GM13976 (cell line): ENCODE measurements at regions not wholly inside any gene's neighbourhood (a gene's known extent, or its start where the extent isn't known, plus 50 kb on each side); places are given as distances from the start of the nearest gene placed in this dataset.
"Not testable (repeated sequence)": the region's sequence is repeated elsewhere in the genome, so short reads cannot be mapped to it uniquely, and the experiment has no call there.

Source experiments
- DNase-seq: peaks from one replicate; pipeline ENCODE4 v3.0.0; 2012; ENCODE audit warnings: low spot score
- in situ Hi-C: fragments of 300-500 bp; cut with MboI; formaldehyde crosslinking; loops from one replicate; pipeline ENCODE4 v1.12.0; 2022; ENCODE audit warnings: low sequenced_read_pairs, mixed read lengths, inconsistent platforms; ENCODE audit not compliant: unreplicated experiment
- TF ChIP-seq, protein P1 (sequence below): IDR thresholded peaks from 2 replicates; pipeline ENCODE4 v1.5.1; 2012; ENCODE audit warnings: borderline replicate concordance, mild to moderate bottlenecking; ENCODE audit not compliant: insufficient read depth; ENCODE audit errors: extremely low read depth, missing control alignments, control extremely low read depth

- in situ Hi-C loops = no loop called here
- no peak for DNase-seq
- TF ChIP-seq, protein P1, sequence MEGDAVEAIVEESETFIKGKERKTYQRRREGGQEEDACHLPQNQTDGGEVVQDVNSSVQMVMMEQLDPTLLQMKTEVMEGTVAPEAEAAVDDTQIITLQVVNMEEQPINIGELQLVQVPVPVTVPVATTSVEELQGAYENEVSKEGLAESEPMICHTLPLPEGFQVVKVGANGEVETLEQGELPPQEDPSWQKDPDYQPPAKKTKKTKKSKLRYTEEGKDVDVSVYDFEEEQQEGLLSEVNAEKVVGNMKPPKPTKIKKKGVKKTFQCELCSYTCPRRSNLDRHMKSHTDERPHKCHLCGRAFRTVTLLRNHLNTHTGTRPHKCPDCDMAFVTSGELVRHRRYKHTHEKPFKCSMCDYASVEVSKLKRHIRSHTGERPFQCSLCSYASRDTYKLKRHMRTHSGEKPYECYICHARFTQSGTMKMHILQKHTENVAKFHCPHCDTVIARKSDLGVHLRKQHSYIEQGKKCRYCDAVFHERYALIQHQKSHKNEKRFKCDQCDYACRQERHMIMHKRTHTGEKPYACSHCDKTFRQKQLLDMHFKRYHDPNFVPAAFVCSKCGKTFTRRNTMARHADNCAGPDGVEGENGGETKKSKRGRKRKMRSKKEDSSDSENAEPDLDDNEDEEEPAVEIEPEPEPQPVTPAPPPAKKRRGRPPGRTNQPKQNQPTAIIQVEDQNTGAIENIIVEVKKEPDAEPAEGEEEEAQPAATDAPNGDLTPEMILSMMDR = no peak
These were observed 310.0 kb downstream of the ADAMTS20 start for GRCh38 chr12:43241986-43242385.

DNA sequence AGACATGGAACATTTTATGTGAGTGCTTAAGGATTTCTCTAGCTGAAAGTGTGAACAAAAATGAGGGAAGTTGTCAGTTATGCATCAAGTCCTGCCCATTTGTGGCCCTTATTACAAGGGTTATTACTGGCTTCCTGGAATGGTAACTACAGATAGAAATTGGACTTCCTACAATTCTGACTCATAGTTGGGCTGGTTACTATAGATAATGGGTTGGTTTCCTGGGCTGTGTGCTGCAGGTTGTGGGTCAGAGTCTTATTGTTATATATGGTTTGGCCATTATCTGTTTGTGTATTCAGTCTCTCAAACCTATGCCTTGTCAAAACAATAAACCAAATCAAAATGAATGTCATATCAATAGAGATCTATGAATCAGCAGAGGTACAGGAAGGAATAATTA is 313.7 kb downstream of the ADAMTS20 start:
- no peak for DNase-seq
- in situ Hi-C loops = no loop called here
- TF ChIP-seq, protein P1 = no peak

DNA sequence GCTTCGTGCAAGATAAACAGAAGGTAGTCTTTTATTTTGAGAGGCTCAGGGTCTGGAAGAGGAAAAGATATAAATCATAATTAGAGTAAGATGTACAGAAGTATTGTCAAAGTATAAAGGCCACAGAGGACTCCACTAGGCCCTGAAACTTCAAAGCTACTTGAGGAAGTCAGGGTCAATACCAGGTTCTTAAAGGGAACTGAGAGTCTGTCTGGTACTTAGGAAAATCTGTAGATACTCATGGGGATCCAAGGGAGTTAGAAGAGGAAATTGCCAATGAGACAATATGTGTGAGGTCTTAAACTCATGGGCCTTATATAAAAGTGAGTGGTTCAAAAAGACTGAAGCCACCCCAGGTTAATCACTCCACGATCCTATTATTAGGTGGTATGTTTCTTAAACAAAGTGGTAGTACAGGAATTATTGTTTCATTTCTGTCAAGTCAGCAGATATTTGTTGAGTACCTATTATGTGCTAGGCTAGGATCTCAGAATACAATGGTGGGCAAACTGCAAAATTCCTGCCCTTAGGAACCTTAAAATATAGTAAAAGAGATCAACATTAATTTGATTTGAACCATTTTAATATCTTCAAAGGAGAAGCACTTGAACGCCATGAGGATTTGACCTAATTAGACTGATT is 314.6 kb downstream of the ADAMTS20 start:
- in situ Hi-C loops = no loop called here

DNA sequence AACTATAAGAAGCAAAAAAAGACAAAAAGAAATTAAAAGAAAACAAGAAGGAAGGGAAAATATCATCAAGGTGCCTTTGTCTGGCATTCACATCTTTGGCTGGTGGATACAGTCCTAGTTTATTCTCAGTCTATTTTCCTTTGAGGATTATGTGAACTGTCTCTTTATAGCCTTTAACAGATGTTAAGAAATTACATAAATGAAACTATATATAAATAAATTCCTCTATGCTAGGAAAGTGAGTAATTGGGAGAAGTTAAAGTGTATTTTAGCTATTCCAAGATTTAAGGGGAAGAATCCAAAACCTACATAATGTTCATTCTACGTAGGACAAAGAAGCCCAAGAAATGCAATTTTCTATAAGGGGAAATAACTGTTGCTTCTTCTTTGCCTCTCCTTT is 316.3 kb downstream of the ADAMTS20 start:
- in situ Hi-C loops = no loop called here
- TF ChIP-seq, protein P1 = no peak
- no peak for DNase-seq

More for the DNA sequence above, 314.6 kb downstream of the ADAMTS20 start:
- TF ChIP-seq, protein P1 = no peak
- no peak for DNase-seq

DNA sequence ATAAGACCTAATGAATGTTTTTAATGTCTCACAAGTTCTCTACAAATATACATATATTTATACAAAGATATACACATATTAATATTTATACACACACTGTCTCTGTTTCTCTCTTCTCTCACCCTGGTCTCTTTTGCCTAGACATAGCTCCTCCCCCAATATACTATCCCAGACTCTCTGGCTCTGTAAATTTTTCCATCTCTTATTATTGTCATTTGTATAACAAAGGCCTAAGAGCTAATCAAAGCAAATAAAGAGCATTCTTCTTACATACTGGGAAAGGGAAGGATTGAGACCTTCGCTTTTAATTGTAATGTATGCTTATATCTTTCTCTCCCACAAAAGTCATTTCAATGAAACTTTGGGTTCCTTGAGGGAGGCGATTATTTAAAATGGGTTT is 318.1 kb downstream of the ADAMTS20 start:
- in situ Hi-C loops = no loop called here
- TF ChIP-seq, protein P1 = no peak
- no peak for DNase-seq

GRCh38 chr12:43226151-43226550 is 325.9 kb downstream of the ADAMTS20 start:
- TF ChIP-seq, protein P1 = no peak
- in situ Hi-C loops = no loop called here
- no peak for DNase-seq

- in situ Hi-C loops, DNase-seq: not testable (repeated sequence)
These were observed 327.7 kb downstream of the ADAMTS20 start for GRCh38 chr12:43224190-43224805.
